ENCODE measurements at regions not wholly inside any gene's neighbourhood (a gene's known extent, or its start where the extent isn't known, plus 50 kb on each side); places are given as distances from the start of the nearest gene placed in this dataset.
A peak's percentile ranks its signal among the peaks of the same experiment; 100 is the strongest.

DNA sequence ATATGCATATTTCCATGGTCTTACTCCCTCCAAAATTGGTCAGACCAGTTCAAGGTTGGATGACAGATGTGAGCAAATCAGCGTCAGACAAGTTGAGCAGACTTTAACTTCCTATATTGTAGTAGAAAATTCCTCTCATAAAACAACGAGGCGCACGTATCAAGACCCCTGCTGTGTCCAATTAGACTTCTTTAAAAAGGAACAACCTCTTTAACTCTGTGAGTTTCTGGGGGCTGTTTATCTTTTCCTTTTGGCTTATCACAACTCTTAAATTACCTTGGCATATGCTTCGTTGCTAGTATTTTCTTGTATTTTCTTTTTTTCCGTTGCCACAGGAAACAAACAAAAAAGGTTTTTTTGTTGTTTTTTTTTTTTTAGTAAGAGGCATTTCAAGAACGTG lies 398.2 kb upstream of the WWC1 start:
- DNase-seq: no peak

DNA sequence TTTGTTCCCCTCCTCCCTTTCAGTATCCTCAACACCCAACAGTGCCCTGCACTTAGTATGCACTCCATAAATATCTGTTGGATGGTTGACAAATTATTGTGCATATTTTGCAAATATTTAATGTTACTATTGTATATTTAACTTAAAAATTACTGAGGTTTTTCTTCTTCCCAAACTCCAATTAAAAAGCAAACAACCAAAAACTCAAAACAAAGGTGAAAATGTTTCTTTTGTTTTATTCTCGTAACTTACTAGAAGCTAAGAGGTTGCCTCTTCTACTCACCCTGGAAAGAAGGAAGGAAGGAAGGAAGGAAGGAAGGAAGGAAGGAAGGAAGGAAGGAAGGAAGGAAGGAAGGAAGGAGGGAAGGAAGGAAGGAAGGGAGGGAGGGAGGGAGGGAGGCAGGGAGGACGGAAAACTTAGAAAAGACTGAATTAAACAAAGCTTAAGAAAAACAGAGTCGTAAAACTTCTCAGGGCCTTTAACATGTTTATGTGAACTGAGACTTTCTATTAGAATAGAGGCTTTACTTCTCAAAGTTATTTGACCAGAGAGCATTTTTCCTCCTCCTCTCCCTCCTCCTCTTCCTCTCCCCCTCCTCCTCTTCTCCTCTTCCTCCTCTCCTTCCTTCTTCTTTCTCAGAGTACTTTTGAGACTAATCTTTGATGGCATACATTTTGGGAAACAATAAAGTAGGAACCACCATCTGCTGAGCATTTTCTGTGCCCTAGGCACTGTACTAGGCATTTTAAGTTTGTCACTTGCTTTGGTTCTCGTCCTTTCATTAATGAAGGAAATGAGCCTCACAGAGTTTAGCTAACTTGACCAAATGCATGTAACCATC lies 396.6 kb upstream of the WWC1 start:
- no peak for DNase-seq

DNA sequence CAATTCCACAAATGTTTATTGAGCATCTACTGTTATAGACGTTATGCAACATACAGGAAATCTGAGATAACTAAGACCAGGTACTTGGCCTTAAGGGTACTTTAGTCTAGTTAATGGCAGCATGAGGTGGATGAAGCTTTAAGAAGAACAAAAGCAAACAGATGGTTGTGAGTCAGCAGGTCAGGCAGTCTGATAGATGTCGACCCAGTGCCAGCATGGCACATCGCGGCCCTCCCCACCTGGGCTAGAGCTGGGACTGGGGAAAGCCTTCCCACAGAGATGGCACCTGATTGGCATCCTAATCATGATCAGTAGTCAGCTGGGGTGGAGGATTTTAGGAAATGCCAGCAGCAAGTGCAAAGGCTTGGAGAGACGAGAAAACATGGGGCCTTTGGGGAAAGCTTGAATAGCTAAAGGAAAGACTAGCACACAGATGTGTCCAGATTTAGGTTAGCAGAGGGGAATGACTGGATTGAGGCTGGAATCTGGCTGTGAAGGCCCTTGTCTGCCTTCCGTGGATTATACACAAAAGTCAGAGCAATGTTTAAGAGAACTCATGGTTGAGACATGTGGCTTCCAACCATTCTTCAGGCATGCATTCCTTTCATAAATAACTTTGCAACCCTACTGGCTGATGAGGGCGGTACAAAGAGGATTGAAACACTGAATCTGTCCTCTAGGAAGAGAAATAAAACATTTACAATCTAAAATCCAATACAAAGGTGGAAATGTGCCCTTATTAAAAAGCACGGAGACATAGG lies 395.4 kb upstream of the WWC1 start:
- no peak for DNase-seq

DNA sequence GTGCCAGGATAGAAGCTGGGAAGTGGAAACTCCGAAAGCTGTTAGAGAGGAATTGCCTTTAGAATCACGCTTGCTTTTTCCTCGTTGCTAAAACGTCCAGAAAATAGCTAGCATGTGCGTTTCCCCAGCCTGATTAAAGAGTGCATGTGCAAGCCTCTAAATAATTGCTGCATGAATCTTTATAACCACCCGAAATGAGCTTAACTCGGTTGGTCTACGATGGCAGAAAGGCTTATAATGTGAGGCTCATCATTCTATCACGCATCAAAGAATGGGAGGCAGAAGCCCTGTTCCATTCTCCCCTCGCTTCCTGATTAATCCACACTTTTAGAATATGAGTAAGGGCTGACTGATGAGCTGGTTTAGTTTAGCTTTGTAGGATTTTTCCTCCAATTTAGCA lies 394.6 kb upstream of the WWC1 start:
- no peak for DNase-seq

DNA sequence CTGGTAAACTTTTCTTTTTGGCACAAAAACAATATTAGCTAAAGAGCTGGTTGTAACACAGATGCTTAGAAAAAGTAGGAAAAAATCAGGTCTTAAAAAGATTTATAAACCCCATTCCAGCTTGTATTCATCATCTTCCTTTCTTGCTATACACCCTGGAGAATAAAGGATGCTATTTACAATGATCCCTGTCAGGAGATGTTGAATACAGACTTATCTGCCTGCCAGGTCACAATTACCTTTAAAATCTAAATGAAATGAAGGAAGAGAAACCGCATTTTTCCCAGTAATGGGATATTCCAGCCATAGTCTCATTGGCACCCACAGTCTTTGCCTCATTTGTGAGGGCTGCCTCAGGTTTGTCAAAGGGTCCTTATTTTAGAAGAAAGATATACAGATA lies 394.1 kb upstream of the WWC1 start:
- no peak for DNase-seq

DNA sequence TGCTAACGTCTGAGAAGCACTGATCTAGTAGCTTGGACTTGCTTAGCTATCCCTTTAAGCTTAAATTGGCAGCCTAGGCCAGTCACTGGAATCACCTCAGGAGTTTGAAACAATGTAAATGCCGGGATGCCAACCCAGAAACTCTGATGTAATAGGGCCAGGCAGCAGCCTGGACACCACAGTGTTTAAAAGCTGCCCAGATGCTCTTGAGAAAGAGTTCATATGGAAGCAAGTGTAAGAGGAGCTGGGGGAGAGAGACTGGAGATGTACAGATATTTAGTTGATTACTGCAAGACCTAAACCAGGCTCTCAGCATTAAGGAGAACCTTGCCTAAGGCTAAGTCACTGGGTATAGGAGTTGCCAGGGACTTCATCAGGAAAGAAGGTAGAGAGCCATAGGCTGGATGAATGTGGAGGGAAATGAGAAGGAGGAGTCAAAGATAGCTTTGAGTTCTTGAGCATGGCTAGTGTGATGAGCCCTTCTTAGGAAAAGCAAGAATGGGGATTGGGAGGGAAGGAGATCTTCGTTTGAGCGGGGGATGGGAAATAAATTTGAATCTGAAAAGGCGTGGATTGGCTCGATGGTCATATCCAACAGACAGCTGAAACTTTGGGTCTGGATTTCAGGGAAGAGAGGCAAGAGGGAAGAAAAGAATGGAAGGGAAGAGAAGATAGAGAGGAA lies 392.9 kb upstream of the WWC1 start:
- DNase-seq: no peak

DNA sequence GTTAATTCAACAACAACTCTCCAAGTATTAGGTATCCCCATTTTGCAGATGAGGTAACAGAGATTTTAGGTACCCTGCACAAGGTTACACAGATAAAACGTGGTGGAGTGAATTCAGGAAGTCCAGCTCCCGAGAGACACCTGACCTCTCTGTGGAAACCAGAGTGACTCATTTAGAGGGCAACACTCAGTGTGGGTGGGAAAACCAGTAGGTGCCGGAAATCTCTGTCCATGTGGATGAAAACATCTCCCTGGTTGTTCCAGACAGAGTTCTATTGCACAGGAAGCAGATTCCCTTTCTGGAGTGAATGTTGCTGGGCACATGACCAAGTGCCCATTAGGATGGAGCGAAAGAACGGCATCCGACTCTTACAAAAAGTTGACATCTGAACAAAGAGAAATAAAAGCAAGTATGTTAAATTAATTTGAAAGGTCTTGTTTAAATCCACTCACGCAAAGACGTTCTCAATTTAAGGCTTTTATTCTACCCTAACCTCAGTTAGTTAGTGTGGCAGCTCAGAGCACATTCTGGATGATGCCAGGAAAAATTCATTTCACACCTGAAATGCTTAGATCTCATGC lies 391.9 kb upstream of the WWC1 start:
- DNase-seq: no peak

DNA sequence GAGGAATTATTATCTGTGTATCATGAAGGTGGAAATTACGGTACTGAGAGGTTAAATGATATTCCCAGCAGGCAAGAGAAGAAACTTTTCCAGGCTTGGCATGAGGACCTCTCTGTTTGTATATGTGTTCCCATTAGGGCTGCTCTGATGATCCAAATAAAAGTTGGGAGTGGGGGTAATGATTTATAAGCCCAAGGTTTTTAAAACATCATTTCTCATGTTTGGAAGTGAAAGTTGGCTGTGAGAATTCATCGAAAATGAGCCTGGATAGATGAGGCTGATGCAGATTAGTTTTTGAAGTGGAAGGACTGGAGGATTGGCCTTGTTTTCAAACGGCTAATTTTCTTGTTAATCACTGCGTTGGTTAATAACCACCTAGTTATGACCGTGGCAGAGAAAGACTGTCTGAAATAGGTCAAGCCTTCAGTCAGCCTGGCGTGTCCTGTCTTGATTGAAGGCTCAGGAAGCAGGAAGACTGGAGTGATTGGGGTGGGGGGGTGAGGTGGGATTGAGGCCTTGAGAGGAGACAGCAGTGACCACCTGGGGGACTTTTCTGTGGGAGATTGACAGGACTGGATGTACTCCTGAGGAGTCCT lies 391.0 kb upstream of the WWC1 start:
- no peak for DNase-seq

DNA sequence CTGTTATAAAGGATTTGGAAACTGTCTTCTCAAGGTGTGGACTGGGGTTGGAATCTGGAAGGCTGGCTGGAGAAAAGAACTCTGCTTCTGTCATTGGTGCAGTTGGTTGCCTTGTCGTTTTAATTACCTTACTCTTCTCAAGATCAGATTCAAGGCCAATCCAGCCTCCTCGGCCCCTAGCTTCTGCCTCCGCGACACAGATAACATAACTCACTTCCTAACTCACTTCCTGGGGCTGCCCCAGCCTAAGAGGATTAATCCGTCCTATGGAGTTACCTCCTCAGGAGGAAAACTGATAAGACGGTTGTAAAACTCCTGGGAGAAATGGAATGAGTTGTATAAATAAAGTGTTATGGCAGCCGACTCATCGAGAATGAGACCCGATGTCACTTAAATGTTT lies 389.1 kb upstream of the WWC1 start:
- no peak for DNase-seq

DNA sequence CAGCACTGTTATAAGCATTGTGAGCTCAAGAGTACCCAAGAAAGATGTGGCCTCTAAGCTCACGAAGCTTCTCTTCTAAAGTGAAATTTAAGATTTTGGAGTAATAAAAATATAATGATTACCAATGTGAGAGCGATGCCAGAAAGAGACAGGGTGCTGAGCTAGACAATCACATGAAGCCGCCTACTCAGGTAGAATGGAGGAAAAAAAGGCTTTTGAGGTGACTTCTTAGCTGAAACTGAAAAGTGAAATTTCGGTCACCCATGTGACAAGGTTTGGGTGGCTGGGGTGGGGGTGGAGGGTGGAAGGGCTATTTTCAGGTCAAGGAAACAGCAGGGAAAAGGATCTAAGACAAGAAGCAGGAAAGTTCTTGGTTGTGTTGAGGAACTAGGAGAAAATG lies 388.2 kb upstream of the WWC1 start:
- no peak for DNase-seq

DNA sequence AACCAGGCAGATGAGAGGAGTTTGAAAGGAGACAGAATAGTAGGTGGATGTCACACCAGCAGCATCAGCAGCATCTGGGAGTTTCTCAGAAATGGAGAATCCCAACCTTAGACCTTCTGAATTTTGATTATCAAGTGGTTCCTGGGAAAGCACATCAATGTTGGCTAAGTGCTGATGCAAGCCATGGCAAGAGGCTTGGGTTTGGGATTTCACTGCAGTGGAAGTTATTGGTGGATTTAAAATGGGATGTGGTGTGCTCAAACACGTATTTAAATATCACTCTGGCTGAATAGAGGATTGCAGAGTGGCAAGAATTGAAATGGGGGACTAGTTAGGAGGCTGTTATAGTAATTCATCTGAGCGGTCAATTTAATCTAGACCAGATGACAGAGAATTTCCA lies 387.8 kb upstream of the WWC1 start:
- DNase-seq: no peak

DNA sequence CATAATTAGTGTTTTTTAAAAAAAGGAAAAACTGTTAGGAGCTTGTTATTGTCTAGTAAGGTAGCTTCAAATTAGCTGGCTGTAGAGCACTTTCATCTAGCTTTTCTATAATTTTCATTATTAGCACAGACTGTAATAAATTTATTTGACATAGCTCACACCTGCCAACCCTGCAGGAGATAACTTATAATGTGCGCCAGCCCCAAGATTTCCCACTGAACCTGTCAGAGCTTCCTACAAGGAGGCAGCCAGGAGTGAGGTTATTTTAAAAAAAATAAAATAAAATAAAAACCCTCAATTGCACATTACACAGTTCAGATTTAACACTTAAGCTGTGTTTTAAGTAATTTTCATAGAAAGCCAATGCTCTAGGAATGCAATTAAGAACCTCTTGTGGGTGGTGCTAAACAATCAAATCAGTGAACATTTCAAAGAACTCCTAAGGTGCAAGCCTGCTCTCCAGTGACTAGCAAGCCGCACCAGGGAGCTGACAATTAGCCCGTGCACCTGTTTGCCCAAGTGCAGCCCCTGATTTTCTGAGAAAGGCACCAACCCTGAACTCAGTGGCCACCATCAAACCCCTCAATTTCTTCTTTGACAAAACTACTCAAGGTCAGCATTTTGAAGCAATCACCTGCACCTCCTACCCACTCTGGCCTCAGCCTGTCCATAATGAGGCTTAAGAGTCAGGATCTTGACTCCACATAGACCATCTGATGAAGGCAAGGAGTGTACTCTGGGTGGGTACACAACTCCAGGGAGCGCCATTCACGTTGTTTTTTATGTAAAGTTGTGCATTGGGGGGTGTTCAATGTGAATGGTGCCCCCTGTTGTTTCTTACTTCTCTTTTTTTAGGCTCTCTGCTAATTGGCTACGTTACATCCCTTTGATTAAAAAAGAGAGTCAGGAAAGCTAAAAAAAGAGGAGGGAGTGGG lies 385.3 kb upstream of the WWC1 start:
- DNase-seq: no peak

DNA sequence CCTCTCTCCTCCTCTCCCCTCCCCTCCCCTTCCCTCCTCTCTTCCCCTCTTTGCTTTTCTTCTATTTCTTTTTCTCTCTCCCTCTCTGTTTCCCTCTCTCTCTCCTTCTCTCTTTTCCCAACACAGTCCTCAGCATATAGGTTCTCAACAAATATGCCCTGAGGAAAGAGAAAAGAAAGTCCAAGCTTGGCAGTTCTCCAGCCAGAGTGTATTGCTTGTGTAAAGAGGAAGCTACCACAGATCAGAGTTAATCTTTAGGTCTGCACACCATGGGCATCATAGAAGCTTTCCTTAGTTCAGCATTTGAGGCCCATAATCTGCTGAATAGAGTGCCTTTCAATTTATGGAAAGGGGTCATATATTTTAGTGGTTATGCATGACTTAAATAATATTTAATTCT lies 382.8 kb upstream of the WWC1 start:
- DNase-seq: no peak

DNA sequence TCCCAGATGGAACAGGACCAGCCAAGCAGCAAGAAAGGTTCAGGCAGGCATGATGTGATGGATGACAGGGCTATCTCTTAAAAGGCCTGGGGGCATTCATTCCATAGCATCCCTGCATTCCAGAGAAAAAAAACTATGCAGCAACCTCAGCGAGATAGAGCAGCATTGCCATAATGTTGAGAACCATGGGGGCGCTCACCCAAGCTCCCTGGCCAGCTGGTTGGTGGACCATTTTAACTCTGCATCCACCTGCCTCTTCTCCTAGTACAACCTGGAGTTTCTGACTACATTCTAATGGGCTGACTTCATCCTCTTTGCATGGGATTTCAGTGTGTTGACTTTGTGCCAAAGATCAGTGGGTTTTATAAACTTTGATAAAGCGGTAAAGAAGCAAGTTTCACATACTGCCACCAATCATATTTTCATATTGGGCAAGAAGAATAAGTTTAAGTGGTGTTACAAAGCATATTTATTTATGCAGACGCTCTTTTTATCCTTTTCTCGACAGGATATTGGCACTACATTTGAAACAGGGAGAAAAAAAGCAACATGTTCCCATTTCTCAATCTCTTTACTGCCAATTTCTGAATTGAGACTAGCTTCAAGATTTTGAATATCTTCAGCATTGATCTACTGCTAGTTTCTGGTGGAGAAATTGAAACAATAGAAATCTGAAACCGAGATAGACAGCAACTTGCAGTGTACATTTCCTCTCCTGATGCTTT lies 378.3 kb upstream of the WWC1 start:
- no peak for DNase-seq

DNA sequence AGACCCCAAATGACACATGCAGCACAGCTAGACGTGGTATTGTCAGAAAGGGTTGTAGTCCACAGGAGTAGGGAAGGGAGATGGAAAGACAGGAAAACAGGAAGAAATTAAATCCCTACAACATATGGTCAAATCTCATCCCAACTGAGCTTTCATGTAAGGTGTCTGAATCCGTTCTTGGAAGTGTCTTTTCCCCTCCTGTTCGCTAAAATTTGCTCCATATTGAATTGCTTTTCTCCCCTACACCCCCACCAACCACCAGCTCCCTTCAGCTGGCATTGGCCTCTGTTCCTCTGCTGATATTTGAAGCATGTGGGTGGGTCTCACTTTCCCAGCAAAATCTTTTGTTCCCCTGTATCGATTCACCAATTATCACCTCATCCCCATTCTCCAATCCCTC lies 376.2 kb upstream of the WWC1 start:
- DNase-seq: no peak

DNA sequence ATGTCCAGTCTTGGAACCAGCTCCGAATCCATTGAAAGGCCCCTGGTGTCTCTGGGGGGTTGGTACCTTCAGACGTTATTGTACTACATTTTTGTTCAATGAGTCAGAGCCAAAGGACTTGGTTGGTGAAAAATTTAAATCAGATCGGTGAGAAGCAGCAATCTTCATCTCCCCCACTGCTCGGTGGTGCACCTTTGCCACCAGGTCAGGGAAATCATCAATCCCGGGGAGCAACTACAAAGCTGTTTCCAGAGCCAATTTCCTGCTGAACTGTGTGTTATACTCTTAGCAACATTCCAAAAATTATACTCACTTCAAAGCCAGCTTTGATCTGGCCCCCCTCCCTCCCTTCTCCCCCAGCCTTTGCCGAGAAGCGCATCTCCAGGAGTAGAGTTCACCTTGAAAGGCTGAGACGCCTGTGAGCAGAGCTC lies 375.2 kb upstream of the WWC1 start:
- no peak for DNase-seq

DNA sequence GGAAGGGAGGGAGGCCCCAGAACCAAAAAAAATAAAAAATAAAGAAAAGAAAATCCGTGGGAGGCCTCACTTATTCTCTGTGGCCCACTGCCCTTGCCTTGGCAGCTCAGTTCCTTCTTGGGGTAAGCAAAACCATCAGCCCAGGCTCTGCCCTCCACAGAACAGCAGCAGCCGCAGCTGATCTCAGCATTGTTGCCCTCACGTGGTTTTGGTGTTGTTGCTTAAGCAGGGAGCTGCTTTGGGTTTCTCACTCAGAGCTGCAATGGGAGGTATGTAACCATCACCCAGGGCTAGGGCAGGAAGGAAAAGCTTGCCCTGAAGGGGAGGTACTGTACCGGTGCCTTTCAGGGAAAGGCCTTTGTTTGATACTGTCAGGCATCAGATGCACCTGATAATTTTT lies 374.7 kb upstream of the WWC1 start:
- peak; percentile 34 for DNase-seq

DNA sequence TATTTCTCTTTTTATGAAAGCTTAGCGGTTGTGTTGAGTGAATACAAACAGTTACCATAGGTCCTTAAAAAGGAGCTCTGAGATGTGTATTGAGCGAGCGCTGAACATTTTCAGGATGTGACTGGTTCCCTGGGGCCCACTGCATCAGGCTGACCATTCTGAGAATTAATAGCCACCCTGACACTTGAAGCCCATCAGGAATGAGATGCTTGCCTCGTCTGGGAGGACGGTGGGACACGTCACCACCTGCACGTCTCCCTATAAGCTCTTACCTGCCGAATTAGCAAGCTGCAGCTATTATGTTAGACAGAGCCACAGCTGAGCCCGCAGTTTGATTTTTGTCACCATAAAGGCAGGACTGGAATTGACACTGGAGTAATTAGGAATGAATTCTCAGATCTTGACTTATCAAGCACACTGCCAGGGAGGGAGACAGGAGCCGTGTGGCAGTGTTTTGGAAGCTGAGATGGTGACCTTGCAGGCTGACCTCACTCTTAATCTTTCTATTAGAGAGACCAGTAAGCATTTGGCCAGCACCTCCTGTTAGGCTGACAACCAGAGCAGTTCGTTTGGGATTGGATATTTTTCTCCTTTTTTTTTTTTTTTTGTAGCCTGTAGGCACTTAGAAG lies 373.1 kb upstream of the WWC1 start:
- DNase-seq: no peak

DNA sequence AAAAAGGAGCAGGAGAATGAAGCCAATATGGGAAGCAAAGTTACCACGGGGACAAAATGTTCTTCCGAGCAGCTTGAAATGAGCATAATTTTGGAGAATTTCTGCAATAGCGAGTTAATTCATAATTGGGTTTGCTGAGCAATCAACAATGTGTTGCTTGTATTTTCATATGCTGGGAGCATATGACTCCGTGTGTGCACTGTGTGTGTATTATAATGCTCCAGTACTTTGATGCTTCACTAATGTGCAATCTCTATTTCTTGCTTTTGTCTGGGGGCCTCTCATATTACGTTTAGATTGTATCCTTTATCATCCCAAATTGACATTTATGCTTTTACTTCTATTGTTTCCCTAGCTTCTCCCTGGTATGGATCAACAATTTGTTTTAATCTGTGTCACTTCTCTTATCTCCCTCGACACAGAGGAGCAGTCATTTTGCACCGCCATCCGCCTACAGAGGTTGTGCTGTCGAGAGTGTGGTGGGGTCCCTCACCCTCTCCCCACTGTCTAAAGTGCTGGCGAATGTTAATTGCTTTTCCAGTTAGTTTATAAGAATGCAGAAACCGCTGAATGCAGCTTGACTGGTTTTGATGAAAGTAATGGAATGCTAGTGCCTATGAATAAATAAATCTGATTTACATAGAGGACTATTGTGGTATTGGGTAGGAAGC lies 372.5 kb upstream of the WWC1 start:
- DNase-seq: no peak

DNA sequence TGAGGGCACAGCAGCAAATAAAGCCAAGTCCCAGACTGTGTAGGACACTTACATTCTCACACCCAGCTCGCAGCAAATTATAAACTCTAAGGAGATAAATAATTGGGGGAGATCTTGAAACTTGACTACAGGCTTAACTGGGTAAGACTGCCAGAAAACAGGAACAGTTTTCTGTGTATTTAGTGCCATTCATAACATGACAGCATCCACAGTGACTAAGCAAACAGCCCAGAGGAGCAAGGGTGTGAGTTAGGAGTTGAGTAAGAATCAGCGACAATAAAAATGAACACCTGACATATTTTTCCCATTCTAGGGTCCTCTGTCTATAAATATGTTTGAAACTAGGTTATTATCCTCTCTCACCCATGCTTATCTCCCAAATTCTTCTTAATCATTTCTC lies 370.9 kb upstream of the WWC1 start:
- DNase-seq: peak; percentile 39

All from inflammatory macrophage treated with lipopolysaccharide for 4 hours (primary cell).